ENCODE measurements at regions not wholly inside any gene's neighbourhood (a gene's known extent, or its start where the extent isn't known, plus 50 kb on each side); places are given as distances from the start of the nearest gene placed in this dataset.

GRCh38 chr3:153845311-153845710 lies 275.9 kb upstream of the ARHGEF26 start:
- no peak for TF ChIP-seq CTCF (IDR thresholded peaks at IDR 0.05)
- no peak for TF ChIP-seq FOXP4 (CRISPR knock-in tag; IDR thresholded peaks at IDR 0.05)
- no peak for TF ChIP-seq ATF3 (CRISPR knock-in tag; conservative IDR thresholded peaks at IDR 0.05)
- no peak for TF ChIP-seq ETV6 (CRISPR knock-in tag; IDR thresholded peaks at IDR 0.05)
- no peak for TF ChIP-seq ZNF121 (CRISPR knock-in tag; IDR thresholded peaks at IDR 0.05)
- TF ChIP-seq TP53 (CRISPR knock-in tag; IDR thresholded peaks at IDR 0.05), result no peak
- no peak for TF ChIP-seq ARID4B (CRISPR knock-in tag; IDR thresholded peaks at IDR 0.05; ENCODE audit: borderline replicate concordance)
- TF ChIP-seq ATF2 (CRISPR knock-in tag; IDR thresholded peaks at IDR 0.05; ENCODE audit: borderline replicate concordance, low read depth), result no peak
- TF ChIP-seq ZNF232 (CRISPR knock-in tag; IDR thresholded peaks at IDR 0.05), result no peak

Data from WTC11 (cell line).